ENCODE measurements at regions not wholly inside any gene's neighbourhood (a gene's known extent, or its start where the extent isn't known, plus 50 kb on each side); places are given as distances from the start of the nearest gene placed in this dataset.

GRCh38 chr17:52228823-52229222 is 70.3 kb upstream of the CA10 start:
- no peak overlapping the region for H3K4me3 ChIP-seq (ENCODE audit: control insufficient read depth, low read depth, low read length)
- no peak for DNase-seq (ENCODE audit: low read depth)
- TF ChIP-seq, protein P1, sequence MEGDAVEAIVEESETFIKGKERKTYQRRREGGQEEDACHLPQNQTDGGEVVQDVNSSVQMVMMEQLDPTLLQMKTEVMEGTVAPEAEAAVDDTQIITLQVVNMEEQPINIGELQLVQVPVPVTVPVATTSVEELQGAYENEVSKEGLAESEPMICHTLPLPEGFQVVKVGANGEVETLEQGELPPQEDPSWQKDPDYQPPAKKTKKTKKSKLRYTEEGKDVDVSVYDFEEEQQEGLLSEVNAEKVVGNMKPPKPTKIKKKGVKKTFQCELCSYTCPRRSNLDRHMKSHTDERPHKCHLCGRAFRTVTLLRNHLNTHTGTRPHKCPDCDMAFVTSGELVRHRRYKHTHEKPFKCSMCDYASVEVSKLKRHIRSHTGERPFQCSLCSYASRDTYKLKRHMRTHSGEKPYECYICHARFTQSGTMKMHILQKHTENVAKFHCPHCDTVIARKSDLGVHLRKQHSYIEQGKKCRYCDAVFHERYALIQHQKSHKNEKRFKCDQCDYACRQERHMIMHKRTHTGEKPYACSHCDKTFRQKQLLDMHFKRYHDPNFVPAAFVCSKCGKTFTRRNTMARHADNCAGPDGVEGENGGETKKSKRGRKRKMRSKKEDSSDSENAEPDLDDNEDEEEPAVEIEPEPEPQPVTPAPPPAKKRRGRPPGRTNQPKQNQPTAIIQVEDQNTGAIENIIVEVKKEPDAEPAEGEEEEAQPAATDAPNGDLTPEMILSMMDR (IDR thresholded peaks at IDR 0.05; ENCODE audit: control insufficient read depth, insufficient read depth, low read depth, low read length, missing control alignments): no peak

GRCh38 chr17:52227926-52228325 is 69.4 kb upstream of the CA10 start:
- TF ChIP-seq, protein P1 (IDR thresholded peaks at IDR 0.05; ENCODE audit: control insufficient read depth, insufficient read depth, low read depth, low read length, missing control alignments): no peak
- no peak for DNase-seq (ENCODE audit: low read depth)
- no peak overlapping the region for H3K4me3 ChIP-seq (ENCODE audit: control insufficient read depth, low read depth, low read length)

DNA sequence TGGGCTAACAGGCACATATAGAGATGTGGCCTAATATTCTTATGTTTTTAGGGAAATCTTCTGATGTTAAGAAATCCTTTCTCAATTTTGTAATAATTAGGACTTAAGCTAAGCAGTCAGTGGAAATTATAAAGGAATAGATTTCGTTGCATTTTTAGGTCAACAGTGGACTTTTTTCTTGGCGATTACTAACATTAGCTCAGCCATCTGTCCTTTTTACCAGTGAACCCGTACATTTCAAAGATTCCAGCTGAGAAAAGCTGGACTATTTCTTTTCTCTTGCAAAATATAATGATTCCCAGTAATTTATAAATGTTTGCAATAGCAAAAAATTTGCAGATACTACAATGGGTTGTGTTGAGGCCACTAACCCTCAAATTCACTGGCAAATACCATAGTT is 54.9 kb upstream of the CA10 start:
- H3K4me3 ChIP-seq (ENCODE audit: control insufficient read depth, low read depth, low read length): no peak overlapping the region
- TF ChIP-seq, protein P1 (IDR thresholded peaks at IDR 0.05; ENCODE audit: control insufficient read depth, insufficient read depth, low read depth, low read length, missing control alignments): no peak
- DNase-seq (ENCODE audit: low read depth): no peak

GRCh38 chr17:52212851-52213250 is 54.3 kb upstream of the CA10 start:
- DNase-seq (ENCODE audit: low read depth): no peak
- H3K4me3 ChIP-seq (ENCODE audit: control insufficient read depth, low read depth, low read length): no peak overlapping the region
- TF ChIP-seq, protein P1 (IDR thresholded peaks at IDR 0.05; ENCODE audit: control insufficient read depth, insufficient read depth, low read depth, low read length, missing control alignments): no peak

DNA sequence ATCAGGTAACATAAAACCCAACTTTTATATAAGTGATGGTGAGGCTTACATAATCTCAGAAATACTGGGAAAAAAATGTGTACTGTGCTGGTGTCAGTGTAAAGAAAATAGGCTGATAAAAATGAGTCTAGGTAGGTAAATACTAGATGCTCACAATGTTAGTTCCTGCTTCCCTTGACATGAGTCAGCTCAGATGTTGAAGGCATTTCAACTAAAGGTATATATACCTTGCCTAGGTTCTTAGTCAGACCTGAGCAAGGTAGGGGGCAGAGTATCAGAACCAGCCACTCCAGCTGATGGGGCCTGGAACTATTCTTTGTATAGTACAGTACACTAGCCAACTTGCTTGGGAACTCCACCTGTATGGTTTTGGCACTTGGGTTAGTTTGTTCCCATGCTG is 51.0 kb upstream of the CA10 start:
- DNase-seq (ENCODE audit: low read depth): no peak
- TF ChIP-seq, protein P1 (IDR thresholded peaks at IDR 0.05; ENCODE audit: control insufficient read depth, insufficient read depth, low read depth, low read length, missing control alignments): no peak
- H3K4me3 ChIP-seq (ENCODE audit: control insufficient read depth, low read depth, low read length): no peak overlapping the region

Data from AG09309 (cell line).